Endothelial cell of umbilical vein (primary cell): ENCODE measurements at regions not wholly inside any gene's neighbourhood (a gene's known extent, or its start where the extent isn't known, plus 50 kb on each side); places are given as distances from the start of the nearest gene placed in this dataset.

ENCODE experiments used
- BruUV-seq: library from RNA; stranded (reverse); fragments of 400-500 nt; replicated peaks from 2 replicates; lab custom pipeline; 2021; lab: Mats Ljungman, UMichigan
- CTCF ChIA-PET: fragments of 300-600, 350-600 bp; sonication (Branson Sonifier 250); formaldehyde crosslinking; loops from one replicate; lab custom pipeline; 2021; ENCODE audit warnings: antibody characterized with exemption, inconsistent platforms; lab: Charles Lee
- POLR2A ChIA-PET: fragments of 300-600, 350-600 bp; sonication (Branson Sonifier 250); formaldehyde crosslinking; loops from one replicate; lab custom pipeline; 2021; ENCODE audit warnings: antibody characterized with exemption, inconsistent platforms; lab: Charles Lee
- DNase-seq: peaks from one replicate; pipeline ENCODE4 v3.0.0-alpha.2; 2011; ENCODE audit warnings: low read depth, low spot score
- FAIRE-seq: peaks from 2 replicates; lab custom pipeline; 2011; peaks lifted over from hg19 to GRCh38; lab: Jason Lieb, UNC
- H2AFZ ChIP-seq: 2 replicates; pipeline ENCODE4 v1.6.0; 2012; ENCODE audit warnings: low read depth, low read length, control low read depth, inconsistent platforms
- H3K27ac ChIP-seq: 2 replicates; pipeline ENCODE4 v1.5.1; 2011; ENCODE audit warnings: low read depth, mild to moderate bottlenecking, control low read depth, low read length, moderate library complexity; ENCODE audit not compliant: insufficient read depth
- H3K27me3 ChIP-seq, 2 experiments: 2 replicates each; pipeline versions ENCODE4 v1.6.0 to v1.6.1; 2011; ENCODE audit warnings: low read length in 2 of 2, mixed read lengths in 1 of 2; ENCODE audit not compliant: control insufficient read depth in 2 of 2, insufficient read depth in 2 of 2
- H3K36me3 ChIP-seq, 2 experiments: 2 replicates in 1 of 2; 3 replicates in 1 of 2; pipeline ENCODE4 v1.5.1; 2011; ENCODE audit warnings: low read length in 2 of 2, mild to moderate bottlenecking in 1 of 2, moderate library complexity in 1 of 2; ENCODE audit not compliant: control insufficient read depth in 2 of 2, insufficient read depth in 2 of 2; ENCODE audit errors: extremely low read depth in 1 of 2
- H3K4me1 ChIP-seq: 3 replicates; pipeline ENCODE4 v1.5.1; 2011; ENCODE audit warnings: mild to moderate bottlenecking, low read length; ENCODE audit not compliant: control insufficient read depth, insufficient read depth; ENCODE audit errors: extremely low read depth
- H3K4me2 ChIP-seq: 2 replicates; pipeline ENCODE4 v1.6.1; 2011; ENCODE audit warnings: low read length, control low read depth, mixed read lengths; ENCODE audit not compliant: insufficient read depth
- H3K4me3 ChIP-seq, 3 experiments: fragments of 200-600 bp in 1 of 3; sonication (generic), shearing (Covaris generic) in 1 of 3; replicated peaks in 1 of 3; 2 replicates each; pipeline ENCODE4 v1.5.1; 2011 to 2016; ENCODE audit warnings: control low read depth in 3 of 3, low read length in 3 of 3, mild to moderate bottlenecking in 2 of 3, inconsistent platforms in 1 of 3, low read depth in 1 of 3, moderate library complexity in 1 of 3; ENCODE audit not compliant: insufficient read depth in 1 of 3
- H3K79me2 ChIP-seq: 2 replicates; pipeline ENCODE4 v1.6.0; 2012; ENCODE audit warnings: low read length, inconsistent platforms; ENCODE audit not compliant: control insufficient read depth, insufficient read depth
- H3K9ac ChIP-seq: replicated peaks from 2 replicates; pipeline ENCODE3; 2011; ENCODE audit warnings: low read length, control low read depth; ENCODE audit not compliant: insufficient read depth; ENCODE audit errors: extremely low read depth
- H3K9me1 ChIP-seq: replicated peaks from 3 replicates; pipeline ENCODE4 v1.6.0; 2011; ENCODE audit warnings: mild to moderate bottlenecking, low read length; ENCODE audit not compliant: control insufficient read depth, insufficient read depth; ENCODE audit errors: extremely low read depth
- H3K9me3 ChIP-seq: replicated peaks from 2 replicates; pipeline ENCODE4 v1.5.1; 2012; ENCODE audit warnings: low read length, inconsistent platforms; ENCODE audit not compliant: control insufficient read depth, insufficient read depth
- H4K20me1 ChIP-seq: replicated peaks from 2 replicates; pipeline ENCODE3; 2011; ENCODE audit warnings: mild to moderate bottlenecking, low read length; ENCODE audit not compliant: control insufficient read depth, insufficient read depth; ENCODE audit errors: extremely low read depth
- CTCF ChIP-seq, 2 donors: IDR thresholded peaks; 1 replicate in 1 of 2; 2 replicates in 1 of 2; pipeline ENCODE4 v1.5.1; 2011; ENCODE audit warnings: low read length in 2 of 2, mild to moderate bottlenecking in 2 of 2, moderate library complexity in 2 of 2, control low read depth in 1 of 2, inconsistent platforms in 1 of 2, low read depth in 1 of 2; ENCODE audit not compliant: insufficient read depth in 1 of 2; ENCODE audit errors: extremely low read depth in 1 of 2
- EZH2 ChIP-seq: IDR thresholded peaks from 2 replicates; pipeline ENCODE4 v1.6.1; 2012; ENCODE audit warnings: borderline replicate concordance, low read depth, mild to moderate bottlenecking, moderate library complexity, low read length, inconsistent platforms; ENCODE audit not compliant: severe bottlenecking
- FOS ChIP-seq: IDR thresholded peaks from 2 replicates; pipeline ENCODE4 v1.6.1; 2011; ENCODE audit warnings: mild to moderate bottlenecking, low read length, moderate library complexity, borderline replicate concordance; ENCODE audit not compliant: insufficient read depth
- GATA2 ChIP-seq: IDR thresholded peaks from 2 replicates; pipeline ENCODE4 v1.7.0; 2011; ENCODE audit warnings: low read depth, mild to moderate bottlenecking, moderate library complexity, mixed read lengths, low read length; ENCODE audit not compliant: insufficient read length, insufficient read depth
- JUN ChIP-seq: IDR thresholded peaks from 2 replicates; pipeline ENCODE4 v1.6.1; 2011; ENCODE audit warnings: borderline replicate concordance, low read depth; ENCODE audit not compliant: insufficient read length, insufficient read depth
- MAX ChIP-seq: IDR thresholded peaks from 2 replicates; pipeline ENCODE4 v1.6.1; 2011; ENCODE audit not compliant: insufficient read depth, insufficient read length
- MYC ChIP-seq: IDR thresholded peaks from one replicate; pipeline ENCODE4 v1.6.1; 2011; ENCODE audit warnings: mild to moderate bottlenecking, low read depth, low read length
- POLR2A ChIP-seq: IDR thresholded peaks from 2 replicates; pipeline ENCODE4 v1.6.1; 2012; ENCODE audit warnings: low read depth, mild to moderate bottlenecking, control low read depth, low read length
- POLR2AphosphoS5 ChIP-seq: IDR thresholded peaks from 2 replicates; pipeline ENCODE4 v1.6.1; 2012; ENCODE audit warnings: low read depth, mild to moderate bottlenecking, control low read depth, low read length, moderate library complexity; ENCODE audit not compliant: insufficient read depth
- dilution Hi-C: fragments of 300-500 bp; cut with MboI; formaldehyde crosslinking; loops from one replicate; pipeline ENCODE4 v1.15.0; 2019; ENCODE audit warnings: low sequenced_read_pairs; ENCODE audit not compliant: extremely low pct_ligation_motif_present
- intact Hi-C: fragments of 100-400 bp; cut with micrococcal nuclease; formaldehyde crosslinking; loops from one replicate; pipeline ENCODE4 v1.10.0; 2022

GRCh38 chrX:9388450-9388849, 76.4 kb upstream of the TBL1X start:
- Histone ChIP-seq H2AFZ (no peak overlapping the region), H3K4me1 (no peaks in the 10 kb centered on the region), H3K4me2 (no peak overlapping the region), H3K36me3 (no peaks in the 10 kb centered on the region), H3K27ac (no peak overlapping the region), H3K9me1 (no peaks in the 10 kb centered on the region), H3K4me3 (no peak overlapping the region), H4K20me1 (no peaks in the 10 kb centered on the region), H3K27me3 (no peaks in the 10 kb centered on the region), H3K79me2 (no peaks in the 10 kb centered on the region), H3K9ac (no peak overlapping the region), H3K9me3 (no peaks in the 10 kb centered on the region)
- POLR2A ChIA-PET: no interaction called here
- CTCF ChIA-PET: no interaction called here
- DNase-seq: no peak
- no peak for FAIRE-seq
- dilution Hi-C loops (no loop called here), intact Hi-C loops (no loop called here)
- no TSS peak for BruUV-seq
- TF ChIP-seq GATA2 (no peak), EZH2 (no peak), CTCF (IDR thresholded peaks at IDR 0.05; ENCODE audit: extremely low read depth in 1 of 2, insufficient read depth in 1 of 2, low read depth in 1 of 2, low read length in 2 of 2) (no peak), FOS (no peak), MAX (no peak), POLR2A (no peak), POLR2AphosphoS5 (no peak), JUN (no peak), MYC (no peak)
